ENCODE measurements at regions not wholly inside any gene's neighbourhood (a gene's known extent, or its start where the extent isn't known, plus 50 kb on each side); places are given as distances from the start of the nearest gene placed in this dataset.

DNA sequence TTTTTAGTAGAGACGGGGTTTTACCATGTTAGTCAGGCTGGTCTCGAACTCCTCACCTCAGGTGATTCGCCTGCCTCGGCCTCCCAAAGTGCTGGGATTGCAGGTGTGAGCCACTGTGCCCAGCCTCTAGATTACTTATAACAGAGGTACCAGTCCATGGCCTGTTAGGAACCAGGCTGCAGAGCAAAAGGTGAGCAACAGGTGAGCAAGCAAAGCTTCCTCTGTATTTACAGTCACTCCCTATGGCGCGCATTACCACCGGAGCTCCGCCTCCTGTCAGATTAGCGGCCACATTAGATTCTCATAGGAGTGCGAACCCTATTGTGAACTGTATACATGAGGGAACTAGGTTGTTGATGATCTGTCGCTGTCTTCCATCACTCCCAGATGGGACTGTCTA is 178.0 kb upstream of the SALL4 start:
- TF ChIP-seq, protein P1, sequence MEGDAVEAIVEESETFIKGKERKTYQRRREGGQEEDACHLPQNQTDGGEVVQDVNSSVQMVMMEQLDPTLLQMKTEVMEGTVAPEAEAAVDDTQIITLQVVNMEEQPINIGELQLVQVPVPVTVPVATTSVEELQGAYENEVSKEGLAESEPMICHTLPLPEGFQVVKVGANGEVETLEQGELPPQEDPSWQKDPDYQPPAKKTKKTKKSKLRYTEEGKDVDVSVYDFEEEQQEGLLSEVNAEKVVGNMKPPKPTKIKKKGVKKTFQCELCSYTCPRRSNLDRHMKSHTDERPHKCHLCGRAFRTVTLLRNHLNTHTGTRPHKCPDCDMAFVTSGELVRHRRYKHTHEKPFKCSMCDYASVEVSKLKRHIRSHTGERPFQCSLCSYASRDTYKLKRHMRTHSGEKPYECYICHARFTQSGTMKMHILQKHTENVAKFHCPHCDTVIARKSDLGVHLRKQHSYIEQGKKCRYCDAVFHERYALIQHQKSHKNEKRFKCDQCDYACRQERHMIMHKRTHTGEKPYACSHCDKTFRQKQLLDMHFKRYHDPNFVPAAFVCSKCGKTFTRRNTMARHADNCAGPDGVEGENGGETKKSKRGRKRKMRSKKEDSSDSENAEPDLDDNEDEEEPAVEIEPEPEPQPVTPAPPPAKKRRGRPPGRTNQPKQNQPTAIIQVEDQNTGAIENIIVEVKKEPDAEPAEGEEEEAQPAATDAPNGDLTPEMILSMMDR (optimal IDR thresholded peaks at IDR 0.05 in 1 of 3, IDR thresholded peaks at IDR 0.05 in 1 of 3, conservative IDR thresholded peaks at IDR 0.05 in 1 of 3; ENCODE audit: extremely low read depth in 1 of 3, insufficient read depth in 2 of 3, low read length in 3 of 3), result no peak
- TF ChIP-seq EZH2 (IDR thresholded peaks at IDR 0.05; ENCODE audit: low read length), result no peak
